ENCODE measurements at regions not wholly inside any gene's neighbourhood (a gene's known extent, or its start where the extent isn't known, plus 50 kb on each side); places are given as distances from the start of the nearest gene placed in this dataset.

- Histone ChIP-seq H3K4me3 (ENCODE audit: insufficient read length, low read depth) (no peak overlapping the region), H3K9me3 (ENCODE audit: insufficient read depth, low read length) (no peaks in the 10 kb centered on the region), H3K27me3 (ENCODE audit: insufficient read depth, insufficient read length) (no peaks in the 10 kb centered on the region), H3K9ac (ENCODE audit: insufficient read length, low read depth) (no peak overlapping the region), H3K4me1 (ENCODE audit: insufficient read depth, insufficient read length) (no peaks in the 10 kb centered on the region), H3K36me3 (ENCODE audit: insufficient read depth, insufficient read length, low read length) (no peaks in the 10 kb centered on the region)
- TF ChIP-seq ZNF274 (IDR thresholded peaks at IDR 0.05; ENCODE audit: low read depth, low read length) (no peak), YY1 (IDR thresholded peaks at IDR 0.05; ENCODE audit: insufficient read depth, insufficient read length) (no peak), SUZ12 (IDR thresholded peaks at IDR 0.05; ENCODE audit: extremely low read depth, insufficient read depth, insufficient read length) (no peak)
- DNase-seq (ENCODE audit: low read depth, low spot score), result no peak
These were observed 56.5 kb upstream of the RAI14 start for GRCh38 chr5:34599471-34600117.

DNA sequence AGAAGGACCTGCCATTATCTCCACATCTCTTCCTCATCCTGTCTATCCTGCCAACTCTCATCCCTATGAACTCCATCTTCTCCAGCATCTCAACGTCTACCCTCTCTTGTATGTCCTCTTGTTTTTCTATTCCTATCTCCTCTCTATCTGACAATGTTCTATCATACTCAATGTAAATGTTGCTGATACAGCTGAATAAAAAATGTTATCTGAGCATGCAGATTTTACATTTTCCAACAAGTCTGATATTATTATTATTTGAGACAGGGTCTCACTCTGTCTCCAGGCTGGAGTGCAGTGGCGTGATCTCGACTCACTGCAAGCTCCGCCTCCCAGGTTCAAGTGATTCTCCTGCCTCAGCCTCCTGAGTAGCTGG, 56.0 kb upstream of the RAI14 start:
- H3K36me3 ChIP-seq (ENCODE audit: insufficient read depth, insufficient read length, low read length), result no peaks in the 10 kb centered on the region
- no peak overlapping the region for H3K4me3 ChIP-seq (ENCODE audit: insufficient read length, low read depth)
- H3K9me3 ChIP-seq (ENCODE audit: insufficient read depth, low read length), result no peaks in the 10 kb centered on the region
- no peaks in the 10 kb centered on the region for H3K4me1 ChIP-seq (ENCODE audit: insufficient read depth, insufficient read length)
- no peaks in the 10 kb centered on the region for H3K27me3 ChIP-seq (ENCODE audit: insufficient read depth, insufficient read length)
- no peak overlapping the region for H3K9ac ChIP-seq (ENCODE audit: insufficient read length, low read depth)
- no peak for TF ChIP-seq YY1 (IDR thresholded peaks at IDR 0.05; ENCODE audit: insufficient read depth, insufficient read length)
- TF ChIP-seq ZNF274 (IDR thresholded peaks at IDR 0.05; ENCODE audit: low read depth, low read length), result no peak
- no peak for TF ChIP-seq SUZ12 (IDR thresholded peaks at IDR 0.05; ENCODE audit: extremely low read depth, insufficient read depth, insufficient read length)
- no peak for DNase-seq (ENCODE audit: low read depth, low spot score)

DNA sequence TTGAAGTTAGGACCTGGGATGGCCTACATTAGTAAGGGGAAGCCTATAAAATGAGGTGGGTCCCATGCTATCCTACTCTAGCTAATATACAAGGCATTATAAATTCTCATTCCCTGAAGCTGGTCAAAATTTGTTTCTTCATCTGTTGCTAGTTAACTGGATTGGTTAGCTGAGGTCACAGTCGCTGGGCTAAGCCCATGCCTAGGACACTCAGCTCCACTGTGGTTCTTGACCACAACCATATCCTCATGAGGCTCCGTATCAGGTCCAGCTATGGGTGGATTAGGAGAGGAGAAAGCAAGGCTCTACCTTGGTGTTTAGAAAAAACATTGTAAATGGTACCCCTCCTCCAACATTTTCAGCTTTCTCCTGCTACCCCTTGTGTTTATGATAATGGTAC, 52.8 kb upstream of the RAI14 start:
- Histone ChIP-seq H3K4me1 (ENCODE audit: insufficient read depth, insufficient read length) (peaks cover 2% of the 10 kb centered on the region), H3K27me3 (ENCODE audit: insufficient read depth, insufficient read length) (no peaks in the 10 kb centered on the region), H3K9ac (ENCODE audit: insufficient read length, low read depth) (no peak overlapping the region), H3K9me3 (ENCODE audit: insufficient read depth, low read length) (no peaks in the 10 kb centered on the region), H3K4me3 (ENCODE audit: insufficient read length, low read depth) (no peak overlapping the region), H3K36me3 (ENCODE audit: insufficient read depth, insufficient read length, low read length) (no peaks in the 10 kb centered on the region)
- TF ChIP-seq ZNF274 (IDR thresholded peaks at IDR 0.05; ENCODE audit: low read depth, low read length), result no peak
- no peak for TF ChIP-seq YY1 (IDR thresholded peaks at IDR 0.05; ENCODE audit: insufficient read depth, insufficient read length)
- no peak for TF ChIP-seq SUZ12 (IDR thresholded peaks at IDR 0.05; ENCODE audit: extremely low read depth, insufficient read depth, insufficient read length)
- DNase-seq (ENCODE audit: low read depth, low spot score), result no peak

DNA sequence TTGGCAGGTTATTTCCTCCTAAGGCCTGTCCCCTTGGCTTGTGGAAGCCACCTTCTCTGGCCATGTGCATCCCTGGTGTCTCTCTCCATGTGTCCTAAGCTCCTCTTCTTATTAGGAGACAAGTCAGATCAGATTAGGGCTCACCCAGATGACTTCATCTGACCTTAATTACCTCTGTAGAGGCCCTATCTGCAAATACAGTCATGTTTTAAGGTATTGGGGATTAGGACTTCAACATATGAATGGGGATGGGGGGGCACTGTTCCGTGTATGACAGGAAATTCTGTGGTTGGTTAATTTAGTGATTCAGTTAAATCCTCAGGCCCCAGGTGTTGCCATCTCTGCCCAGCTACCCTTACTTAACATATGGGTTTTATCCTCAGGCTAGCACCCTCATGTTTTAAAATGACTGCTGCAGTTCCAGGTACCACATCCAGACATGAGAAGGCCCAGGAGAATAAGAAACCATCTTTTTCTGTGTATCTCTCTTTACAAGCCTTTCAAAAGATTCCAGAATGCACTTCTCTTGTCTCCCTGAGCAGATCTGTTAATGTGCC, 51.9 kb upstream of the RAI14 start:
- DNase-seq (ENCODE audit: low read depth, low spot score), result no peak
- Histone ChIP-seq H3K9me3 (ENCODE audit: insufficient read depth, low read length) (no peaks in the 10 kb centered on the region), H3K4me1 (ENCODE audit: insufficient read depth, insufficient read length) (peaks cover 2% of the 10 kb centered on the region), H3K4me3 (ENCODE audit: insufficient read length, low read depth) (no peak overlapping the region), H3K36me3 (ENCODE audit: insufficient read depth, insufficient read length, low read length) (no peaks in the 10 kb centered on the region), H3K9ac (ENCODE audit: insufficient read length, low read depth) (no peak overlapping the region), H3K27me3 (ENCODE audit: insufficient read depth, insufficient read length) (no peaks in the 10 kb centered on the region)
- TF ChIP-seq ZNF274 (IDR thresholded peaks at IDR 0.05; ENCODE audit: low read depth, low read length) (no peak), YY1 (IDR thresholded peaks at IDR 0.05; ENCODE audit: insufficient read depth, insufficient read length) (no peak), SUZ12 (IDR thresholded peaks at IDR 0.05; ENCODE audit: extremely low read depth, insufficient read depth, insufficient read length) (no peak)

DNA sequence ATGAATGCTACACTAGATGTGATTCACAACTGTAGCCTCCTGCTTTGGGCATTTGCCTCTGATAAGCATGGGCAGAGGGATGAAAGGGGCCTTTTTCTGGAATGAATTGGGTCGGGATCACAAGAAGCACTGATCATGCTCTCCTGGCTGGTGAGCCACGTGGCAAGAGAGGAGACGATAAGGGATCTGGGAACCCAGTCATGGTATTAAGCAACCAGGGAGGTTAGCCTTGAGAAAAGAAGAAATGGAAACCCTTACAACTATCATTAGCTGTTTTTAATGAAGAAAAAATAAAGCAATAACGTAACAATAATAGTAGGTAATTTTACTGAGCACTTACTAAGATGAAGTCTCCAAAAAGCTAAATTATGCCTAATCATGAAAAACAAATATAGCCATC, 50.0 kb upstream of the RAI14 start:
- H3K9me3 ChIP-seq (ENCODE audit: insufficient read depth, low read length), result no peaks in the 10 kb centered on the region
- peaks cover 2% of the 10 kb centered on the region for H3K4me1 ChIP-seq (ENCODE audit: insufficient read depth, insufficient read length)
- TF ChIP-seq YY1 (IDR thresholded peaks at IDR 0.05; ENCODE audit: insufficient read depth, insufficient read length) (no peak), ZNF274 (IDR thresholded peaks at IDR 0.05; ENCODE audit: low read depth, low read length) (no peak), SUZ12 (IDR thresholded peaks at IDR 0.05; ENCODE audit: extremely low read depth, insufficient read depth, insufficient read length) (no peak)
- H3K4me3 ChIP-seq (ENCODE audit: insufficient read length, low read depth), result no peak overlapping the region
- H3K27me3 ChIP-seq (ENCODE audit: insufficient read depth, insufficient read length), result no peaks in the 10 kb centered on the region
- H3K9ac ChIP-seq (ENCODE audit: insufficient read length, low read depth), result no peak overlapping the region
- H3K36me3 ChIP-seq (ENCODE audit: insufficient read depth, insufficient read length, low read length), result no peaks in the 10 kb centered on the region
- no peak for DNase-seq (ENCODE audit: low read depth, low spot score)

Measured in NT2/D1 (cell line).